Spleen (tissue), 7 donors: ENCODE measurements at regions not wholly inside any gene's neighbourhood (a gene's known extent, or its start where the extent isn't known, plus 50 kb on each side); places are given as distances from the start of the nearest gene placed in this dataset.

ENCODE experiments used
- POLR2A ChIP-seq, 3 donors: fragments of 450-650 bp; IDR thresholded peaks; one replicate each; pipeline ENCODE4 v1.5.1; 2017; ENCODE audit warnings: antibody characterized with exemption in 3 of 3, mild to moderate bottlenecking in 1 of 3
- POLR2AphosphoS5 ChIP-seq, 3 donors: sonication (generic); formaldehyde crosslinking; IDR thresholded peaks; one replicate each; pipeline ENCODE4 v1.5.1; 2017; ENCODE audit warnings: antibody characterized with exemption in 3 of 3
- TF ChIP-seq, protein P1 (sequence below), 11 experiments: fragments of 200-600 bp in 7 of 11; fragments of 450-650 bp in 4 of 11; sonication (generic) in 4 of 11; IDR thresholded peaks in 8 of 11; conservative IDR thresholded peaks in 3 of 11; 1 replicate in 7 of 11; 2 replicates in 4 of 11; pipeline versions ENCODE4 v1.4.0 to v1.8.0; 2016 to 2021; ENCODE audit warnings: antibody characterized with exemption in 11 of 11, inconsistent platforms in 4 of 11, mild to moderate bottlenecking in 1 of 11
- donor health status: DM: no; HTN: no; CAD: no; lungs with moderate emphysema.
- donor health status: DM: no; HTN: no; CAD: no.
- donor health status: DM: no; HTN: no; CAD: no.

GRCh38 chr13:66205807-66206206 is 1024.3 kb downstream of the PCDH9 start:
- TF ChIP-seq, protein P1, sequence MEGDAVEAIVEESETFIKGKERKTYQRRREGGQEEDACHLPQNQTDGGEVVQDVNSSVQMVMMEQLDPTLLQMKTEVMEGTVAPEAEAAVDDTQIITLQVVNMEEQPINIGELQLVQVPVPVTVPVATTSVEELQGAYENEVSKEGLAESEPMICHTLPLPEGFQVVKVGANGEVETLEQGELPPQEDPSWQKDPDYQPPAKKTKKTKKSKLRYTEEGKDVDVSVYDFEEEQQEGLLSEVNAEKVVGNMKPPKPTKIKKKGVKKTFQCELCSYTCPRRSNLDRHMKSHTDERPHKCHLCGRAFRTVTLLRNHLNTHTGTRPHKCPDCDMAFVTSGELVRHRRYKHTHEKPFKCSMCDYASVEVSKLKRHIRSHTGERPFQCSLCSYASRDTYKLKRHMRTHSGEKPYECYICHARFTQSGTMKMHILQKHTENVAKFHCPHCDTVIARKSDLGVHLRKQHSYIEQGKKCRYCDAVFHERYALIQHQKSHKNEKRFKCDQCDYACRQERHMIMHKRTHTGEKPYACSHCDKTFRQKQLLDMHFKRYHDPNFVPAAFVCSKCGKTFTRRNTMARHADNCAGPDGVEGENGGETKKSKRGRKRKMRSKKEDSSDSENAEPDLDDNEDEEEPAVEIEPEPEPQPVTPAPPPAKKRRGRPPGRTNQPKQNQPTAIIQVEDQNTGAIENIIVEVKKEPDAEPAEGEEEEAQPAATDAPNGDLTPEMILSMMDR (IDR thresholded peaks at IDR 0.05 in 8 of 11, conservative IDR thresholded peaks at IDR 0.05 in 3 of 11), result no peak
- TF ChIP-seq POLR2A (IDR thresholded peaks at IDR 0.05) (no peak), POLR2AphosphoS5 (IDR thresholded peaks at IDR 0.05) (no peak)
